ENCODE measurements at regions not wholly inside any gene's neighbourhood (a gene's known extent, or its start where the extent isn't known, plus 50 kb on each side); places are given as distances from the start of the nearest gene placed in this dataset.
"Not testable (repeated sequence)": the region's sequence is repeated elsewhere in the genome, so short reads cannot be mapped to it uniquely, and the experiment has no call there.

DNA sequence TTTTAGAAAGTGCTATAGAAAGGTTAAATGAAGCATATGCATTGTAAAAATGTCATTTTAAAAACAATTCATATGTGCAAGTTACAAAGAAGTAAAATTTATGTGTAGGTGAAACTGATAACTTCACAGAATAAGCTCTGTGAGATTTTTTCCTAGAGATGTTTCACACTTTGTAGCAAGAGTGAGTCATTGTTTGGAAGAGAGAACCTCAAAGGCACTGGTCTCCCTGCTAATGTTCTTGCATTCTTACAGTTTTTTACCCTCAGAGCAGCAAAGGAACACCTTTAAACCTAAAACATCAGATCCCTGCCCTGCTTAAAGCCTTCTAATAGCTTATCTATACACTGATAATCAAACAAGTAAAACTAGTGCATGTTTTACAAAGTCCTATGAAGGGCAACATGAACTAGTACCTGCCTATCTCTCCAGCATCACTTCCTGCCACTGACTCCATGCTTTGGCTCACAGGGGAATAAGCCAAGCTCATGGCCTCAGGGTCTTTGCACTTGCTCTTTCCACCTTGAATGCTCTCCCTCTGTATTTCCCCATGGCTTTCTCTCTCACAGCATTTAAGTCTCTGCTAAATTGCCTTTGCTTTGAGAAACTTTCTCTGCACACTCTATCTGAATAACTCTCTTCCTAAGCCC, 997.0 kb downstream of the GATA3 start:
- DNase-seq (ENCODE audit: low read depth in 1 of 2, low spot score in 1 of 2): no peak
- no peak overlapping the region for H3K4me3 ChIP-seq
- no peak for ATAC-seq
- no peak for TF ChIP-seq POLR2AphosphoS2 (conservative IDR thresholded peaks at IDR 0.05; ENCODE audit: low read length)
- no peak for TF ChIP-seq ELK1 (IDR thresholded peaks at IDR 0.05; ENCODE audit: low read depth, low read length)
- no peak for TF ChIP-seq E2F6 (IDR thresholded peaks at IDR 0.05; ENCODE audit: borderline replicate concordance, low read depth)
- no peak for TF ChIP-seq CHD4 (IDR thresholded peaks at IDR 0.05; ENCODE audit: borderline replicate concordance)
- no peak for TF ChIP-seq FOSL2 (IDR thresholded peaks at IDR 0.05)
- no peak for TF ChIP-seq FOSL2 (CRISPR knock-in tag; IDR thresholded peaks at IDR 0.05)
- no peak for TF ChIP-seq JUNB (IDR thresholded peaks at IDR 0.05)
- TF ChIP-seq, protein P1, sequence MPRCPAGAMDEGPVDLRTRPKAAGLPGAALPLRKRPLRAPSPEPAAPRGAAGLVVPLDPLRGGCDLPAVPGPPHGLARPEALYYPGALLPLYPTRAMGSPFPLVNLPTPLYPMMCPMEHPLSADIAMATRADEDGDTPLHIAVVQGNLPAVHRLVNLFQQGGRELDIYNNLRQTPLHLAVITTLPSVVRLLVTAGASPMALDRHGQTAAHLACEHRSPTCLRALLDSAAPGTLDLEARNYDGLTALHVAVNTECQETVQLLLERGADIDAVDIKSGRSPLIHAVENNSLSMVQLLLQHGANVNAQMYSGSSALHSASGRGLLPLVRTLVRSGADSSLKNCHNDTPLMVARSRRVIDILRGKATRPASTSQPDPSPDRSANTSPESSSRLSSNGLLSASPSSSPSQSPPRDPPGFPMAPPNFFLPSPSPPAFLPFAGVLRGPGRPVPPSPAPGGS (IDR thresholded peaks at IDR 0.05): no peak
- TF ChIP-seq EHF (CRISPR knock-in tag; IDR thresholded peaks at IDR 0.05): no peak
- no peak for TF ChIP-seq GATA3 (IDR thresholded peaks at IDR 0.05; ENCODE audit: borderline replicate concordance)
- TF ChIP-seq KDM5A (IDR thresholded peaks at IDR 0.05): no peak
- no peak for TF ChIP-seq ZSCAN20 (CRISPR knock-in tag; IDR thresholded peaks at IDR 0.05)
- TF ChIP-seq, protein P2, sequence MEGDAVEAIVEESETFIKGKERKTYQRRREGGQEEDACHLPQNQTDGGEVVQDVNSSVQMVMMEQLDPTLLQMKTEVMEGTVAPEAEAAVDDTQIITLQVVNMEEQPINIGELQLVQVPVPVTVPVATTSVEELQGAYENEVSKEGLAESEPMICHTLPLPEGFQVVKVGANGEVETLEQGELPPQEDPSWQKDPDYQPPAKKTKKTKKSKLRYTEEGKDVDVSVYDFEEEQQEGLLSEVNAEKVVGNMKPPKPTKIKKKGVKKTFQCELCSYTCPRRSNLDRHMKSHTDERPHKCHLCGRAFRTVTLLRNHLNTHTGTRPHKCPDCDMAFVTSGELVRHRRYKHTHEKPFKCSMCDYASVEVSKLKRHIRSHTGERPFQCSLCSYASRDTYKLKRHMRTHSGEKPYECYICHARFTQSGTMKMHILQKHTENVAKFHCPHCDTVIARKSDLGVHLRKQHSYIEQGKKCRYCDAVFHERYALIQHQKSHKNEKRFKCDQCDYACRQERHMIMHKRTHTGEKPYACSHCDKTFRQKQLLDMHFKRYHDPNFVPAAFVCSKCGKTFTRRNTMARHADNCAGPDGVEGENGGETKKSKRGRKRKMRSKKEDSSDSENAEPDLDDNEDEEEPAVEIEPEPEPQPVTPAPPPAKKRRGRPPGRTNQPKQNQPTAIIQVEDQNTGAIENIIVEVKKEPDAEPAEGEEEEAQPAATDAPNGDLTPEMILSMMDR (IDR thresholded peaks at IDR 0.05): no peak
- TF ChIP-seq TFCP2L1 (CRISPR knock-in tag; IDR thresholded peaks at IDR 0.05): no peak
- no peak for TF ChIP-seq EP300 (IDR thresholded peaks at IDR 0.05)
- TF ChIP-seq POLR2A (IDR thresholded peaks at IDR 0.05; ENCODE audit: low read length): no peak
- TF ChIP-seq MYC (IDR thresholded peaks at IDR 0.05; ENCODE audit: borderline replicate concordance, low read length): no peak
- H3K4me2 ChIP-seq: no peak overlapping the region
- ChIA-PET POLR2A (no interaction called here), CTCF (no interaction called here)
- no peak overlapping the region for H3K27ac ChIP-seq
- no peaks in the 10 kb centered on the region for H3K4me1 ChIP-seq
- H3K9me3 ChIP-seq: peaks cover 1% of the 10 kb centered on the region; the same call in 1 of the 3 replicates
- no peak for FAIRE-seq

DNA sequence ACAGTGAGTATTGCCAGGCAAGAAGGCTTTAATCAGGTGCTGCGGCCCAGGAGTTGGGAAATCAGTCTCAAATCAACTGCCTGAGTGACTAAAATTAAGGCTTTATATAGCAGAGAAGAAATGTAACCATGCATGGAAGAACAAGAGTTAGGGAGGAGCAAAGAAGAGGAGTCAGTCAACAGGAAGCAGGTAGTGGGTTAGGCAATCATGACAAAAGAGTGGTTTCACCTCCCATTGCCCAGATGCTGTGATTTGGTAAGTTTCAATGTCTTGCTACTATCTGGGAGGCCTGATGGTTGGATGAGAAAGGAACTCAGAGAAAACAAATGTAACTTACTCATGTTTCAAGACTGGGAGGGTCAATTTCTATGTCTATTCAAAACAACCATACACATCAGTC, 998.3 kb downstream of the GATA3 start:
- ATAC-seq (no peak), FAIRE-seq (no peak), DNase-seq (ENCODE audit: low read depth in 1 of 2, low spot score in 1 of 2) (no peak)
- peaks cover 3% of the 10 kb centered on the region; the same call in 1 of the 3 replicates for H3K9me3 ChIP-seq
- TF ChIP-seq EHF (CRISPR knock-in tag; IDR thresholded peaks at IDR 0.05) (no peak), TFCP2L1 (CRISPR knock-in tag; IDR thresholded peaks at IDR 0.05) (no peak)
- POLR2A ChIA-PET: no interaction called here
- no peaks in the 10 kb centered on the region for H3K4me1 ChIP-seq
- H3K4me3 ChIP-seq: no peak overlapping the region
- H3K27ac ChIP-seq: no peak overlapping the region
- CTCF ChIA-PET: no interaction called here
- H3K4me2 ChIP-seq: no peak overlapping the region
- WGBS (ENCODE audit: missing lambda C conversion rate): 29% methylated on average over 1 of the region's 1 CpG

GRCh38 chr10:9056521-9056920, 1002.0 kb downstream of the GATA3 start:
- POLR2A ChIA-PET: interaction anchor here (0.6 kb wide), 1 partner anchor 108 kb away, joined by 3 read pairs; no protein-coding TSS in a partner anchor
- no peak for DNase-seq (ENCODE audit: low read depth in 1 of 2, low spot score in 1 of 2)

DNA sequence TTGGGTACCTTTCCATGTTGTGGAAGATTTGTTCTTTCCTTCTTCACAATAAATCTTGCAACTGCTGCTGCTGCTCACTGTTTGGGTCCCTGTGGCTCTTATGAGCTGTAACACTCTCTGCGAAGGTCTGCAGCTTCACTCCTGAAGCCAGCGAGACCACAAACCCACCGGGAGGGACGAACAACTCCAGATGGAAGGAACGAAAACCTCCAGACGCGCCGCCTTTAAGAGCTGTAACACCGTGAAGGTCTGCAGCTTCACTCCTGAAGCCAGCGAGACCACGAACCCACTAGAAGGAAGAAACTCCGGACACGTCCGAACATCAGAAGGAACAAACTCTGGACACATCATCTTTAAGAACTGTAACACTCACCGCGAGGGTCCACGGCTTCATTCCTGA, 1002.8 kb downstream of the GATA3 start:
- H3K4me2 ChIP-seq; POLR2A ChIA-PET; H3K4me1 ChIP-seq; FAIRE-seq; H3K4me3 ChIP-seq; CTCF ChIA-PET; DNase-seq (ENCODE audit: low read depth in 1 of 2, low spot score in 1 of 2); H3K27ac ChIP-seq; ATAC-seq; H3K9me3 ChIP-seq: not testable (repeated sequence)
- WGBS (ENCODE audit: missing lambda C conversion rate): 58% methylated on average over 17 of the region's 17 CpGs

More at GRCh38 chr10:9056521-9056920, 1002.0 kb downstream of the GATA3 start:
- CTCF ChIA-PET: no interaction called here
- 0 out of 3 replicates have a peak, but pooled peaks cover 3% of the 10 kb centered on the region for H3K9me3 ChIP-seq
- no peak overlapping the region for H3K27ac ChIP-seq
- 12% methylated on average over 7 of the region's 11 CpGs for WGBS (ENCODE audit: missing lambda C conversion rate)
- no peak overlapping the region for H3K4me2 ChIP-seq
- no peak for TF ChIP-seq RFX5 (IDR thresholded peaks at IDR 0.05)
- no peak for TF ChIP-seq ESRRA (IDR thresholded peaks at IDR 0.05; ENCODE audit: borderline replicate concordance, low read length)
- TF ChIP-seq NFE2L2 (conservative IDR thresholded peaks at IDR 0.05; ENCODE audit: low read length): no peak
- TF ChIP-seq EP300 (IDR thresholded peaks at IDR 0.05): no peak
- TF ChIP-seq MYC (IDR thresholded peaks at IDR 0.05; ENCODE audit: borderline replicate concordance, low read length): no peak
- no peak for TF ChIP-seq RNF2 (IDR thresholded peaks at IDR 0.05; ENCODE audit: borderline replicate concordance, low read depth)
- no peak for TF ChIP-seq KDM5A (IDR thresholded peaks at IDR 0.05)
- TF ChIP-seq PHF8 (IDR thresholded peaks at IDR 0.05; ENCODE audit: borderline replicate concordance, low read depth): no peak
- no peaks in the 10 kb centered on the region for H3K4me1 ChIP-seq
- no peak overlapping the region for H3K4me3 ChIP-seq
- ATAC-seq: no peak
- no peak for FAIRE-seq
